ENCODE measurements at regions not wholly inside any gene's neighbourhood (a gene's known extent, or its start where the extent isn't known, plus 50 kb on each side); places are given as distances from the start of the nearest gene placed in this dataset.

- Histone ChIP-seq H3K9ac (no peak overlapping the region), H3K27ac (no peak overlapping the region), H3K79me2 (ENCODE audit: low read depth) (no peaks in the 10 kb centered on the region), H3K4me2 (no peak overlapping the region), H3K36me3 (no peaks in the 10 kb centered on the region), H3K4me3 (no peak overlapping the region), H3F3A (ENCODE audit: low read depth) (no peaks in the 10 kb centered on the region), H2AFZ (replicated peaks) (peak overlapping the region; percentile 60), H3K9me3 (ENCODE audit: low read depth) (no peaks in the 10 kb centered on the region), H3K4me1 (no peaks in the 10 kb centered on the region), H4K20me1 (ENCODE audit: low read depth) (no peaks in the 10 kb centered on the region), H3K27me3 (no peaks in the 10 kb centered on the region)
- DNase-seq (ENCODE audit: low spot score) = peak; percentile 56
- Mint-ChIP-seq H3K36me3 (no peaks in the 10 kb centered on the region), H3K27ac (no peak overlapping the region), H3K4me1 (no peaks in the 10 kb centered on the region), H3K27me3 (ENCODE audit: insufficient read depth, low read depth) (no peaks in the 10 kb centered on the region), H3K9me3 (peaks cover 3% of the 10 kb centered on the region), H3K4me3 (no peak overlapping the region)
- no peak for TF ChIP-seq EZH2phosphoT487 (IDR thresholded peaks at IDR 0.05)
- TF ChIP-seq EZH2 (IDR thresholded peaks at IDR 0.05) = no peak
- peak; percentile 52 for TF ChIP-seq CTCF (IDR thresholded peaks at IDR 0.05)
Measured at GRCh38 chr2:12048550-12048949, 302.1 kb downstream of the LPIN1 start.

GRCh38 chr2:12050396-12050795 lies 304.0 kb downstream of the LPIN1 start:
- Mint-ChIP-seq H3K27ac (no peak overlapping the region), H3K9me3 (no peaks in the 10 kb centered on the region), H3K4me3 (no peak overlapping the region), H3K36me3 (no peaks in the 10 kb centered on the region), H3K27me3 (ENCODE audit: insufficient read depth, low read depth) (peaks cover 5% of the 10 kb centered on the region), H3K4me1 (no peaks in the 10 kb centered on the region)
- Histone ChIP-seq H3K4me2 (no peak overlapping the region), H2AFZ (replicated peaks) (no peak overlapping the region), H3K9ac (no peak overlapping the region), H3K9me3 (ENCODE audit: low read depth) (no peaks in the 10 kb centered on the region), H3K4me1 (no peaks in the 10 kb centered on the region), H3K36me3 (no peaks in the 10 kb centered on the region), H3F3A (ENCODE audit: low read depth) (no peaks in the 10 kb centered on the region), H3K27ac (no peak overlapping the region), H3K27me3 (no peaks in the 10 kb centered on the region), H3K79me2 (ENCODE audit: low read depth) (no peaks in the 10 kb centered on the region), H4K20me1 (ENCODE audit: low read depth) (no peaks in the 10 kb centered on the region), H3K4me3 (no peak overlapping the region)
- no peak for TF ChIP-seq EZH2 (IDR thresholded peaks at IDR 0.05)
- no peak for TF ChIP-seq CTCF (IDR thresholded peaks at IDR 0.05)
- no peak for TF ChIP-seq EZH2phosphoT487 (IDR thresholded peaks at IDR 0.05)
- no peak for DNase-seq (ENCODE audit: low spot score)

GRCh38 chr2:12051831-12052230 lies 305.4 kb downstream of the LPIN1 start:
- Mint-ChIP-seq H3K4me1 (peaks cover 3% of the 10 kb centered on the region), H3K9me3 (no peaks in the 10 kb centered on the region), H3K36me3 (no peaks in the 10 kb centered on the region), H3K4me3 (no peak overlapping the region), H3K27ac (no peak overlapping the region), H3K27me3 (ENCODE audit: insufficient read depth, low read depth) (peaks cover 5% of the 10 kb centered on the region)
- no peaks in the 10 kb centered on the region for H4K20me1 ChIP-seq (ENCODE audit: low read depth)
- no peak for DNase-seq (ENCODE audit: low spot score)
- H3K27me3 ChIP-seq = no peaks in the 10 kb centered on the region
- H3K4me2 ChIP-seq = no peak overlapping the region
- no peak overlapping the region for H3K4me3 ChIP-seq
- no peaks in the 10 kb centered on the region for H3K36me3 ChIP-seq
- H3K9ac ChIP-seq = no peak overlapping the region
- no peak overlapping the region for H3K27ac ChIP-seq
- TF ChIP-seq EZH2 (IDR thresholded peaks at IDR 0.05) (no peak), EZH2phosphoT487 (IDR thresholded peaks at IDR 0.05) (no peak), CTCF (IDR thresholded peaks at IDR 0.05) (no peak)
- no peaks in the 10 kb centered on the region for H3K9me3 ChIP-seq (ENCODE audit: low read depth)
- no peaks in the 10 kb centered on the region for H3K79me2 ChIP-seq (ENCODE audit: low read depth)
- no peak overlapping the region for H2AFZ ChIP-seq (replicated peaks)
- no peaks in the 10 kb centered on the region for H3K4me1 ChIP-seq
- no peaks in the 10 kb centered on the region for H3F3A ChIP-seq (ENCODE audit: low read depth)
